ENCODE measurements at regions not wholly inside any gene's neighbourhood (a gene's known extent, or its start where the extent isn't known, plus 50 kb on each side); places are given as distances from the start of the nearest gene placed in this dataset.
"Not testable (repeated sequence)": the region's sequence is repeated elsewhere in the genome, so short reads cannot be mapped to it uniquely, and the experiment has no call there.

GRCh38 chr15:39034816-39035215 lies 470.2 kb upstream of the RASGRP1 start:
- Mint-ChIP-seq H3K27me3 (ENCODE audit: low read depth in 3 of 3) (peaks cover 0 to 5% (median 4%) of the 10 kb centered on the region in 3 donors), H3K36me3 (no peaks in the 10 kb centered on the region), H3K4me3 (no peak overlapping the region), H3K27ac (no peak overlapping the region), H3K4me1 (no peaks in the 10 kb centered on the region), H3K9me3 (peaks cover 0 to 4% (median 2%) of the 10 kb centered on the region in 7 donors)
- Histone ChIP-seq H3K9ac (ENCODE audit: insufficient read depth, low read length, poor library complexity, severe bottlenecking) (no peak overlapping the region), H3K4me1 (ENCODE audit: control insufficient read depth in 1 of 2, insufficient read depth in 2 of 2, low read length in 2 of 2) (no peaks in the 10 kb centered on the region), H3K9me3 (replicated peaks in 1 of 2; ENCODE audit: control insufficient read depth in 1 of 2, insufficient read depth in 1 of 2, low read length in 2 of 2) (no peaks in the 10 kb centered on the region), H3K27ac (ENCODE audit: low read depth in 1 of 2, low read length in 2 of 2) (no peak overlapping the region), H3K4me2 (replicated peaks; ENCODE audit: extremely low read depth, low read length, poor library complexity, severe bottlenecking) (no peak overlapping the region), H4K20me1 (ENCODE audit: insufficient read depth, low read length) (no peaks in the 10 kb centered on the region), H3K36me3 (replicated peaks in 1 of 2; ENCODE audit: control insufficient read depth in 1 of 2, insufficient read depth in 2 of 2, low read length in 2 of 2) (no peaks in the 10 kb centered on the region), H3K79me2 (ENCODE audit: insufficient read depth, low read length) (no peaks in the 10 kb centered on the region), H3K4me3 (replicated peaks in 1 of 3; ENCODE audit: low read depth in 2 of 3, low read length in 3 of 3) (no peak overlapping the region), H3K27me3 (ENCODE audit: control insufficient read depth in 2 of 2, insufficient read depth in 2 of 2, low read length in 2 of 2) (no peaks in the 10 kb centered on the region), H2AFZ (ENCODE audit: insufficient read depth, low read depth, low read length, poor library complexity, severe bottlenecking) (no peak overlapping the region)
- no peak for DNase-seq
- 100% methylated on average over 1 of the region's 2 CpGs for WGBS (ENCODE audit: insufficient coverage)
- intact Hi-C loops (cut with micrococcal nuclease), result no loop called here
- TF ChIP-seq CTCF (IDR thresholded peaks at IDR 0.05), result no peak

- H3K4me1 Mint-ChIP-seq; H3K4me2 ChIP-seq (replicated peaks; ENCODE audit: extremely low read depth, low read length, poor library complexity, severe bottlenecking); H3K36me3 ChIP-seq (replicated peaks in 1 of 2; ENCODE audit: control insufficient read depth in 1 of 2, insufficient read depth in 2 of 2, low read length in 2 of 2); H3K4me1 ChIP-seq (ENCODE audit: control insufficient read depth in 1 of 2, insufficient read depth in 2 of 2, low read length in 2 of 2); H3K9me3 Mint-ChIP-seq; H3K27ac ChIP-seq (ENCODE audit: low read depth in 1 of 2, low read length in 2 of 2); H3K27me3 Mint-ChIP-seq (ENCODE audit: low read depth in 3 of 3); H3K9ac ChIP-seq (ENCODE audit: insufficient read depth, low read length, poor library complexity, severe bottlenecking); H3K9me3 ChIP-seq (replicated peaks in 1 of 2; ENCODE audit: control insufficient read depth in 1 of 2, insufficient read depth in 1 of 2, low read length in 2 of 2); H4K20me1 ChIP-seq (ENCODE audit: insufficient read depth, low read length); intact Hi-C loops (cut with micrococcal nuclease); H3K36me3 Mint-ChIP-seq; DNase-seq; H3K4me3 ChIP-seq (replicated peaks in 1 of 3; ENCODE audit: low read depth in 2 of 3, low read length in 3 of 3); H3K27me3 ChIP-seq (ENCODE audit: control insufficient read depth in 2 of 2, insufficient read depth in 2 of 2, low read length in 2 of 2); H3K79me2 ChIP-seq (ENCODE audit: insufficient read depth, low read length); H2AFZ ChIP-seq (ENCODE audit: insufficient read depth, low read depth, low read length, poor library complexity, severe bottlenecking); H3K4me3 Mint-ChIP-seq; H3K27ac Mint-ChIP-seq: not testable (repeated sequence)
- 100% methylated on average over 1 of the region's 2 CpGs for WGBS (ENCODE audit: insufficient coverage)
Measured at GRCh38 chr15:39037611-39038010, 473.0 kb upstream of the RASGRP1 start.
